Activated CD8-positive, alpha-beta T cell treated with anti-CD3 and anti-CD28 coated beads for 36 hours (primary cell): ENCODE measurements at regions not wholly inside any gene's neighbourhood (a gene's known extent, or its start where the extent isn't known, plus 50 kb on each side); places are given as distances from the start of the nearest gene placed in this dataset.

Experiments
- ATAC-seq: fragments of 200-7000 bp; cut with Tn5 transposase; one replicate; pipeline ENCODE4 v1.10.0; 2021; ENCODE audit warnings: mild to moderate bottlenecking, moderate library complexity
- CTCF ChIA-PET: fragments of 350-600 bp; sonication (Branson Sonifier 250); formaldehyde crosslinking; loops from one replicate; lab custom pipeline; 2021; ENCODE audit warnings: antibody characterized with exemption; lab: Charles Lee
- POLR2A ChIA-PET: fragments of 350-600 bp; sonication (Branson Sonifier 250); formaldehyde crosslinking; loops from one replicate; lab custom pipeline; 2021; ENCODE audit warnings: antibody characterized with exemption; lab: Charles Lee
- DNase-seq: peaks from one replicate; pipeline ENCODE4 v3.0.0-alpha.2; 2020
- H3K27ac Mint-ChIP-seq: one replicate; pipeline ENCODE4 v1.8.0; 2021; ENCODE audit warnings: mild to moderate bottlenecking, mixed read lengths
- H3K27me3 Mint-ChIP-seq: one replicate; pipeline ENCODE4 v1.8.0; 2021; ENCODE audit warnings: mixed read lengths
- H3K36me3 Mint-ChIP-seq: one replicate; pipeline ENCODE4 v1.8.0; 2021; ENCODE audit warnings: low read depth, mixed read lengths
- H3K4me1 Mint-ChIP-seq: one replicate; pipeline ENCODE4 v1.8.0; 2021; ENCODE audit warnings: low read depth, mixed read lengths
- H3K4me3 Mint-ChIP-seq: one replicate; pipeline ENCODE4 v1.8.0; 2021; ENCODE audit warnings: mild to moderate bottlenecking, moderate library complexity, mixed read lengths
- H3K9me3 Mint-ChIP-seq: one replicate; pipeline ENCODE4 v1.8.0; 2021; ENCODE audit warnings: mixed read lengths
- CTCF ChIP-seq: fragments of 200-600 bp; IDR thresholded peaks from one replicate; pipeline ENCODE4 v1.8.0; 2022; ENCODE audit warnings: antibody characterized with exemption, mild to moderate bottlenecking
- intact Hi-C: fragments of 100-400 bp; cut with micrococcal nuclease; formaldehyde crosslinking; loops from one replicate; pipeline ENCODE4 v1.10.0; 2022

GRCh38 chr9:106130374-106130773, 436.0 kb downstream of the TMEM38B start:
- ATAC-seq = no peak
- no peak for DNase-seq
- ChIA-PET CTCF (no interaction called here), POLR2A (no interaction called here)
- Mint-ChIP-seq H3K36me3 (no peaks in the 10 kb centered on the region), H3K9me3 (no peaks in the 10 kb centered on the region), H3K4me3 (no peak overlapping the region), H3K27ac (no peak overlapping the region), H3K27me3 (no peaks in the 10 kb centered on the region), H3K4me1 (no peaks in the 10 kb centered on the region)
- TF ChIP-seq CTCF = no peak
- intact Hi-C loops = no loop called here

- no peak for TF ChIP-seq CTCF
These were observed 449.4 kb downstream of the TMEM38B start for GRCh38 chr9:106143781-106144180.

GRCh38 chr9:106146066-106146840, 451.9 kb downstream of the TMEM38B start:
- CTCF ChIA-PET = no interaction called here
- TF ChIP-seq CTCF = no peak
- intact Hi-C loops = no loop called here
- DNase-seq = no peak
- Mint-ChIP-seq H3K4me1 (no peaks in the 10 kb centered on the region), H3K4me3 (no peak overlapping the region), H3K9me3 (no peaks in the 10 kb centered on the region), H3K36me3 (no peaks in the 10 kb centered on the region), H3K27ac (no peak overlapping the region), H3K27me3 (no peaks in the 10 kb centered on the region)
- ATAC-seq = no peak
- POLR2A ChIA-PET = no interaction called here

More at GRCh38 chr9:106143781-106144180, 449.4 kb downstream of the TMEM38B start:
- intact Hi-C loops = no loop called here
- ChIA-PET CTCF (no interaction called here), POLR2A (no interaction called here)
- H3K4me1 Mint-ChIP-seq = no peaks in the 10 kb centered on the region
- no peak overlapping the region for H3K27ac Mint-ChIP-seq
- H3K4me3 Mint-ChIP-seq = no peak overlapping the region
- no peaks in the 10 kb centered on the region for H3K27me3 Mint-ChIP-seq
- ATAC-seq (no peak), DNase-seq (no peak)
- H3K9me3 Mint-ChIP-seq = no peaks in the 10 kb centered on the region
- no peaks in the 10 kb centered on the region for H3K36me3 Mint-ChIP-seq

- H3K9me3 Mint-ChIP-seq = no peaks in the 10 kb centered on the region
- ChIA-PET POLR2A (no interaction called here), CTCF (no interaction called here)
- ATAC-seq (no peak), DNase-seq (no peak)
- no peaks in the 10 kb centered on the region for H3K27me3 Mint-ChIP-seq
- no peak for TF ChIP-seq CTCF
- H3K27ac Mint-ChIP-seq = no peak overlapping the region
- H3K4me1 Mint-ChIP-seq = no peaks in the 10 kb centered on the region
- intact Hi-C loops = no loop called here
- H3K36me3 Mint-ChIP-seq = no peaks in the 10 kb centered on the region
- no peak overlapping the region for H3K4me3 Mint-ChIP-seq
These were observed 452.5 kb downstream of the TMEM38B start for GRCh38 chr9:106146886-106147285.

- H3K27ac Mint-ChIP-seq = no peak overlapping the region
- H3K27me3 Mint-ChIP-seq = no peaks in the 10 kb centered on the region
- peaks cover 1% of the 10 kb centered on the region for H3K9me3 Mint-ChIP-seq
- H3K4me1 Mint-ChIP-seq = no peaks in the 10 kb centered on the region
- intact Hi-C loops = no loop called here
- TF ChIP-seq CTCF = no peak
- POLR2A ChIA-PET = interaction anchor here (0.5 kb wide), 1 partner anchor 18 kb away, joined by 3 read pairs; no protein-coding TSS in a partner anchor
- ATAC-seq = no peak
- no peaks in the 10 kb centered on the region for H3K36me3 Mint-ChIP-seq
- no peak for DNase-seq
- CTCF ChIA-PET = no interaction called here
- no peak overlapping the region for H3K4me3 Mint-ChIP-seq
These were observed 455.6 kb downstream of the TMEM38B start for GRCh38 chr9:106149956-106150355.
